C4-2B (cell line): ENCODE measurements at regions not wholly inside any gene's neighbourhood (a gene's known extent, or its start where the extent isn't known, plus 50 kb on each side); places are given as distances from the start of the nearest gene placed in this dataset.

ENCODE experiments used
- H3K27ac ChIP-seq: fragments of 450-650 bp; 2 replicates; pipeline ENCODE4 v1.5.1; 2017
- CTCF ChIP-seq: fragments of 450-650 bp; conservative IDR thresholded peaks from 2 replicates; pipeline ENCODE4 v1.5.1; 2017; ENCODE audit warnings: mild to moderate bottlenecking
- ZFX ChIP-seq: fragments of 450-650 bp; IDR thresholded peaks from 2 replicates; pipeline ENCODE4 v1.6.1; 2017

GRCh38 chr6:98215531-98215930 is 618.8 kb upstream of the POU3F2 start:
- TF ChIP-seq CTCF (no peak), ZFX (no peak)
- no peak overlapping the region for H3K27ac ChIP-seq

- no peak overlapping the region for H3K27ac ChIP-seq
- no peak for TF ChIP-seq CTCF
- TF ChIP-seq ZFX, result no peak
These were observed 604.1 kb upstream of the POU3F2 start for GRCh38 chr6:98230250-98230649.

- TF ChIP-seq CTCF (no peak), ZFX (no peak)
- no peak overlapping the region for H3K27ac ChIP-seq
These were observed 595.3 kb upstream of the POU3F2 start for GRCh38 chr6:98239057-98239456.

GRCh38 chr6:98241630-98242029 is 592.7 kb upstream of the POU3F2 start:
- H3K27ac ChIP-seq, result no peak overlapping the region
- TF ChIP-seq CTCF (no peak), ZFX (no peak)

GRCh38 chr6:98254624-98255023 is 579.8 kb upstream of the POU3F2 start:
- TF ChIP-seq ZFX (no peak), CTCF (no peak)
- H3K27ac ChIP-seq, result no peak overlapping the region

- no peak overlapping the region for H3K27ac ChIP-seq
- TF ChIP-seq ZFX (no peak), CTCF (no peak)
These were observed 574.0 kb upstream of the POU3F2 start for GRCh38 chr6:98260382-98260781.

- TF ChIP-seq CTCF (no peak), ZFX (no peak)
These were observed 562.3 kb upstream of the POU3F2 start for GRCh38 chr6:98272060-98272459.

More at GRCh38 chr6:98272060-98272459, 562.3 kb upstream of the POU3F2 start:
- no peak overlapping the region for H3K27ac ChIP-seq
